ENCODE measurements at regions not wholly inside any gene's neighbourhood (a gene's known extent, or its start where the extent isn't known, plus 50 kb on each side); places are given as distances from the start of the nearest gene placed in this dataset.

DNA sequence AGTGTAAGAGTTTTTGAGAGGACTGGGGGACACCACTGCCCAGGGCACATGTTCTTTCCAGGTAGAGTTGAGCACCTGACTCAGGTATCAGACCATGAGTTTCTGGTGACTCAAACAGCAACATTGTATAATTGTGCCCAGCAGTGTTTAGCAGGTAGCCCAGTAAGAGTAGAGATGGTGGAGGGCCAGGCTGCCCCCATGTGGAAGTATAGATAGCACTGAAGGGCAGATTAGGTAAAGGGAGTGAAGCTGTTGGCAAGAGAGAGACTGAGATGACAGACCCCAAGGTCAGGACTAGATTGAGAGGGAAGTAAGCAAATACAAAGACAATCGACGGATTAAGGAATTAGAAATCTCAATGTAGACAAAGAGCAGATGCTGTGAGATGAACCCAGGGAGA is 74.6 kb downstream of the TRIM42 start:
- no peak overlapping the region for H3K4me3 ChIP-seq
- H3K27ac ChIP-seq (ENCODE audit: low read depth in 1 of 2, low read length in 1 of 2) = no peak overlapping the region
- WGBS, 2 donors = 87 to 95% methylated on average over 2 of the region's 2 CpGs
- ATAC-seq (ENCODE audit: insufficient read depth, low FRiP score) (no peak), DNase-seq (no peak)
- no peaks in the 10 kb centered on the region for H3K36me3 ChIP-seq (ENCODE audit: control insufficient read depth in 4 of 4, insufficient read depth in 4 of 4, low read length in 4 of 4)
- H3K4me1 ChIP-seq (ENCODE audit: control insufficient read depth in 5 of 5, insufficient read depth in 5 of 5, low read length in 5 of 5) = peaks cover 0 to 3% (median 0%) of the 10 kb centered on the region in 5 donors
- H3K9me3 ChIP-seq (ENCODE audit: control insufficient read depth in 4 of 4, insufficient read depth in 3 of 4, low read length in 3 of 4) = no peaks in the 10 kb centered on the region
- no peak for TF ChIP-seq CTCF (IDR thresholded peaks at IDR 0.05; ENCODE audit: control extremely low read depth, extremely low read depth)
- no peak overlapping the region for H3K9ac ChIP-seq (ENCODE audit: insufficient read depth in 1 of 2, low read length in 2 of 2)
- H3K27me3 ChIP-seq (ENCODE audit: control insufficient read depth in 3 of 3, insufficient read depth in 3 of 3, low read length in 2 of 3) = no peaks in the 10 kb centered on the region

GRCh38 chr3:140753865-140754754 is 76.2 kb downstream of the TRIM42 start:
- Histone ChIP-seq H3K27ac (ENCODE audit: low read depth in 1 of 2, low read length in 1 of 2) (no peak overlapping the region), H3K36me3 (ENCODE audit: control insufficient read depth in 4 of 4, insufficient read depth in 4 of 4, low read length in 4 of 4) (no peaks in the 10 kb centered on the region), H3K9ac (ENCODE audit: insufficient read depth in 1 of 2, low read length in 2 of 2) (no peak overlapping the region), H3K9me3 (ENCODE audit: control insufficient read depth in 4 of 4, insufficient read depth in 3 of 4, low read length in 3 of 4) (no peaks in the 10 kb centered on the region), H3K4me1 (ENCODE audit: control insufficient read depth in 5 of 5, insufficient read depth in 5 of 5, low read length in 5 of 5) (peaks cover 0 to 3% (median 0%) of the 10 kb centered on the region in 5 donors), H3K27me3 (ENCODE audit: control insufficient read depth in 3 of 3, insufficient read depth in 3 of 3, low read length in 2 of 3) (no peaks in the 10 kb centered on the region), H3K4me3 (no peak overlapping the region)
- 62 to 65% methylated on average over 4 of the region's 4 CpGs for WGBS, 2 donors
- no peak for TF ChIP-seq CTCF (IDR thresholded peaks at IDR 0.05; ENCODE audit: control extremely low read depth, extremely low read depth)
- DNase-seq (no peak), ATAC-seq (ENCODE audit: insufficient read depth, low FRiP score) (no peak)

- H3K4me3 ChIP-seq = no peak overlapping the region
- no peak for TF ChIP-seq CTCF (IDR thresholded peaks at IDR 0.05; ENCODE audit: control extremely low read depth, extremely low read depth)
- no peak overlapping the region for H3K9ac ChIP-seq (ENCODE audit: insufficient read depth in 1 of 2, low read length in 2 of 2)
- peaks cover 0 to 3% (median 0%) of the 10 kb centered on the region in 5 donors for H3K4me1 ChIP-seq (ENCODE audit: control insufficient read depth in 5 of 5, insufficient read depth in 5 of 5, low read length in 5 of 5)
- no peak for DNase-seq
- no peaks in the 10 kb centered on the region for H3K27me3 ChIP-seq (ENCODE audit: control insufficient read depth in 3 of 3, insufficient read depth in 3 of 3, low read length in 2 of 3)
- 81 to 83% methylated on average over 8 of the region's 8 CpGs for WGBS, 2 donors
- no peaks in the 10 kb centered on the region for H3K9me3 ChIP-seq (ENCODE audit: control insufficient read depth in 4 of 4, insufficient read depth in 3 of 4, low read length in 3 of 4)
- H3K27ac ChIP-seq (ENCODE audit: low read depth in 1 of 2, low read length in 1 of 2) = no peak overlapping the region
- no peaks in the 10 kb centered on the region for H3K36me3 ChIP-seq (ENCODE audit: control insufficient read depth in 4 of 4, insufficient read depth in 4 of 4, low read length in 4 of 4)
- no peak for ATAC-seq (ENCODE audit: insufficient read depth, low FRiP score)
These were observed 77.1 kb downstream of the TRIM42 start for GRCh38 chr3:140754936-140755335.
